Muscle layer of duodenum (tissue), 2 donors: ENCODE measurements at regions not wholly inside any gene's neighbourhood (a gene's known extent, or its start where the extent isn't known, plus 50 kb on each side); places are given as distances from the start of the nearest gene placed in this dataset.

Experiments used
- H3K27ac ChIP-seq: one replicate; pipeline ENCODE4 v1.7.0; 2013; ENCODE audit warnings: mild to moderate bottlenecking, low read length
- H3K27me3 ChIP-seq: one replicate; pipeline ENCODE4 v1.7.0; 2013; ENCODE audit warnings: low read depth, mild to moderate bottlenecking, control low read depth, low read length
- H3K36me3 ChIP-seq, 2 donors: one replicate each; pipeline ENCODE4 v1.7.0; 2013; ENCODE audit warnings: low read length in 2 of 2, control low read depth in 1 of 2, mild to moderate bottlenecking in 1 of 2; ENCODE audit not compliant: insufficient read depth in 2 of 2, control insufficient read depth in 1 of 2
- H3K4me1 ChIP-seq, 2 donors: one replicate each; pipeline ENCODE4 v1.7.0; 2013; ENCODE audit warnings: low read length in 2 of 2, mild to moderate bottlenecking in 2 of 2, control low read depth in 1 of 2, moderate library complexity in 1 of 2; ENCODE audit not compliant: insufficient read depth in 2 of 2, control insufficient read depth in 1 of 2
- H3K4me3 ChIP-seq, 2 donors: one replicate each; pipeline ENCODE4 v1.7.0; 2013; ENCODE audit warnings: low read length in 2 of 2, low read depth in 1 of 2, mild to moderate bottlenecking in 1 of 2
- H3K9me3 ChIP-seq, 2 donors: one replicate each; pipeline ENCODE4 v1.7.0; 2013; ENCODE audit warnings: low read length in 2 of 2, control low read depth in 1 of 2, mild to moderate bottlenecking in 1 of 2; ENCODE audit not compliant: control insufficient read depth in 1 of 2
- donor health status: healthy.

GRCh38 chr20:23138226-23138625, 52.1 kb upstream of the CD93 start:
- Histone ChIP-seq H3K4me1 (no peaks in the 10 kb centered on the region), H3K4me3 (no peak overlapping the region), H3K27me3 (no peaks in the 10 kb centered on the region), H3K36me3 (no peaks in the 10 kb centered on the region), H3K9me3 (no peaks in the 10 kb centered on the region), H3K27ac (no peak overlapping the region)

- H3K4me3 ChIP-seq: no peak overlapping the region
- H3K36me3 ChIP-seq: no peaks in the 10 kb centered on the region
- no peak overlapping the region for H3K27ac ChIP-seq
- no peaks in the 10 kb centered on the region for H3K9me3 ChIP-seq
- no peaks in the 10 kb centered on the region for H3K4me1 ChIP-seq
- no peaks in the 10 kb centered on the region for H3K27me3 ChIP-seq
Observed at GRCh38 chr20:23136893-23137745, 51.0 kb upstream of the CD93 start.

GRCh38 chr20:23135449-23136420, 49.6 kb upstream of the CD93 start:
- no peaks in the 10 kb centered on the region for H3K4me1 ChIP-seq
- H3K9me3 ChIP-seq: no peaks in the 10 kb centered on the region
- no peak overlapping the region for H3K4me3 ChIP-seq
- no peak overlapping the region for H3K27ac ChIP-seq
- no peaks in the 10 kb centered on the region for H3K36me3 ChIP-seq
- no peaks in the 10 kb centered on the region for H3K27me3 ChIP-seq
